A673 (cell line): ENCODE measurements at regions not wholly inside any gene's neighbourhood (a gene's known extent, or its start where the extent isn't known, plus 50 kb on each side); places are given as distances from the start of the nearest gene placed in this dataset.

Experiments
- BruUV-seq: library from RNA; stranded (reverse); fragments of 400-500 nt; replicated peaks from 2 replicates; lab custom pipeline; 2021; lab: Mats Ljungman, UMichigan
- CTCF ChIA-PET: fragments of 300-600 bp; sonication (Branson Sonifier 250); formaldehyde crosslinking; loops from one replicate; lab custom pipeline; 2022; ENCODE audit warnings: antibody characterized with exemption; lab: Charles Lee
- POLR2A ChIA-PET: fragments of 300-600 bp; sonication (Branson Sonifier 250); formaldehyde crosslinking; loops from one replicate; lab custom pipeline; 2022; ENCODE audit warnings: antibody characterized with exemption; ENCODE audit not compliant: low non-redundant PET; lab: Charles Lee
- DNase-seq: peaks from one replicate; pipeline ENCODE4 v3.0.0-alpha.2; 2015; ENCODE audit warnings: low spot score
- H3K27ac ChIP-seq: fragments of 200-600 bp; sonication (generic); 2 replicates; pipeline ENCODE4 v1.5.1; 2016; ENCODE audit warnings: mixed run types, low read depth, mild to moderate bottlenecking, mixed read lengths, antibody characterized with exemption, low read length; ENCODE audit not compliant: poor library complexity, severe bottlenecking
- H3K27me3 ChIP-seq: fragments of 200-600 bp; sonication (generic); replicated peaks from 2 replicates; pipeline ENCODE4 v1.6.1; 2017; ENCODE audit warnings: mixed run types, low read depth, mild to moderate bottlenecking, mixed read lengths, antibody characterized with exemption, low read length; ENCODE audit not compliant: insufficient read depth, poor library complexity
- H3K36me3 ChIP-seq: fragments of 200-600 bp; sonication (generic); 2 replicates; pipeline ENCODE4 v1.6.1; 2016; ENCODE audit warnings: mixed run types, mild to moderate bottlenecking, mixed read lengths, antibody characterized with exemption, low read length; ENCODE audit not compliant: insufficient read depth, poor library complexity, severe bottlenecking
- H3K4me1 ChIP-seq: fragments of 200-600 bp; sonication (generic); 2 replicates; pipeline ENCODE4 v1.6.1; 2017; ENCODE audit warnings: mixed run types, mild to moderate bottlenecking, mixed read lengths, antibody characterized with exemption, low read length; ENCODE audit not compliant: insufficient read depth, poor library complexity, severe bottlenecking
- H3K4me3 ChIP-seq: fragments of 200-600 bp; sonication (generic); 2 replicates; pipeline ENCODE4 v1.5.1; 2016; ENCODE audit warnings: low read depth, mixed run types, mild to moderate bottlenecking, mixed read lengths, low read length; ENCODE audit not compliant: poor library complexity, severe bottlenecking
- H3K9me3 ChIP-seq: fragments of 200-600 bp; sonication (generic); 2 replicates; pipeline ENCODE4 v1.6.1; 2016; ENCODE audit warnings: mixed run types, low read depth, mild to moderate bottlenecking, mixed read lengths, antibody characterized with exemption, low read length; ENCODE audit not compliant: poor library complexity, severe bottlenecking
- EZH2 ChIP-seq: fragments of 200-600 bp; sonication (generic); IDR thresholded peaks from 2 replicates; pipeline ENCODE4 v1.6.1; 2017; ENCODE audit warnings: borderline replicate concordance, low read depth, mild to moderate bottlenecking, mixed read lengths, antibody characterized with exemption, low read length; ENCODE audit not compliant: poor library complexity, severe bottlenecking
- intact Hi-C: fragments of 100-400 bp; cut with micrococcal nuclease; formaldehyde crosslinking; loops from one replicate; pipeline ENCODE4 v1.10.0; 2022; ENCODE audit not compliant: unreplicated experiment
- TF ChIP-seq, protein P1 (sequence below): fragments of 300-800, 200-600 bp; sonication (generic); conservative IDR thresholded peaks from 2 replicates; pipeline ENCODE4 v1.5.1; 2017; ENCODE audit warnings: low read depth, mild to moderate bottlenecking, antibody characterized with exemption, low read length, moderate library complexity, mixed read lengths

- Histone ChIP-seq H3K9me3 (no peaks in the 10 kb centered on the region), H3K36me3 (no peaks in the 10 kb centered on the region), H3K27me3 (no peaks in the 10 kb centered on the region), H3K4me1 (peaks cover 8% of the 10 kb centered on the region), H3K4me3 (no peak overlapping the region), H3K27ac (peak overlapping the region; percentile 52)
- ChIA-PET CTCF (no interaction called here), POLR2A (no interaction called here)
- intact Hi-C loops: no loop called here
- peak; percentile 37 for DNase-seq
- TF ChIP-seq, protein P1, sequence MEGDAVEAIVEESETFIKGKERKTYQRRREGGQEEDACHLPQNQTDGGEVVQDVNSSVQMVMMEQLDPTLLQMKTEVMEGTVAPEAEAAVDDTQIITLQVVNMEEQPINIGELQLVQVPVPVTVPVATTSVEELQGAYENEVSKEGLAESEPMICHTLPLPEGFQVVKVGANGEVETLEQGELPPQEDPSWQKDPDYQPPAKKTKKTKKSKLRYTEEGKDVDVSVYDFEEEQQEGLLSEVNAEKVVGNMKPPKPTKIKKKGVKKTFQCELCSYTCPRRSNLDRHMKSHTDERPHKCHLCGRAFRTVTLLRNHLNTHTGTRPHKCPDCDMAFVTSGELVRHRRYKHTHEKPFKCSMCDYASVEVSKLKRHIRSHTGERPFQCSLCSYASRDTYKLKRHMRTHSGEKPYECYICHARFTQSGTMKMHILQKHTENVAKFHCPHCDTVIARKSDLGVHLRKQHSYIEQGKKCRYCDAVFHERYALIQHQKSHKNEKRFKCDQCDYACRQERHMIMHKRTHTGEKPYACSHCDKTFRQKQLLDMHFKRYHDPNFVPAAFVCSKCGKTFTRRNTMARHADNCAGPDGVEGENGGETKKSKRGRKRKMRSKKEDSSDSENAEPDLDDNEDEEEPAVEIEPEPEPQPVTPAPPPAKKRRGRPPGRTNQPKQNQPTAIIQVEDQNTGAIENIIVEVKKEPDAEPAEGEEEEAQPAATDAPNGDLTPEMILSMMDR: no peak
- TF ChIP-seq EZH2: no peak
- BruUV-seq: no TSS peak
These were observed 153.6 kb upstream of the DSEL start for GRCh38 chr18:67670024-67670543.

- ChIA-PET POLR2A (no interaction called here), CTCF (no interaction called here)
- intact Hi-C loops: loop anchor here (10.0 kb wide), 2 partner anchors 450 to 960 kb away; no protein-coding TSS in a partner anchor
- peak overlapping the region; percentile 69 for H3K27ac ChIP-seq
- H3K27me3 ChIP-seq: no peaks in the 10 kb centered on the region
- no peaks in the 10 kb centered on the region for H3K36me3 ChIP-seq
- BruUV-seq: no TSS peak
- TF ChIP-seq, protein P1: no peak
- TF ChIP-seq EZH2: no peak
- H3K4me3 ChIP-seq: no peak overlapping the region
- no peak for DNase-seq
- H3K4me1 ChIP-seq: peaks cover 24% of the 10 kb centered on the region
- no peaks in the 10 kb centered on the region for H3K9me3 ChIP-seq
These were observed 148.7 kb upstream of the DSEL start for GRCh38 chr18:67665266-67665665.

GRCh38 chr18:67662996-67663395 is 146.5 kb upstream of the DSEL start:
- BruUV-seq: no TSS peak
- Histone ChIP-seq H3K36me3 (no peaks in the 10 kb centered on the region), H3K4me3 (no peak overlapping the region), H3K4me1 (peaks cover 20% of the 10 kb centered on the region), H3K27me3 (no peaks in the 10 kb centered on the region), H3K9me3 (no peaks in the 10 kb centered on the region), H3K27ac (peak overlapping the region; percentile 69)
- no peak for TF ChIP-seq EZH2
- peak; percentile 59 for DNase-seq
- ChIA-PET CTCF (no interaction called here), POLR2A (interaction anchor here (0.7 kb wide), 1 partner anchor 72 kb away, joined by 16 read pairs; no protein-coding TSS in a partner anchor)
- intact Hi-C loops: loop anchor here (1.0 to 10.0 kb wide), 5 partner anchors 146 to 997 kb away; partner anchors contain the start of gene DSEL

DNA sequence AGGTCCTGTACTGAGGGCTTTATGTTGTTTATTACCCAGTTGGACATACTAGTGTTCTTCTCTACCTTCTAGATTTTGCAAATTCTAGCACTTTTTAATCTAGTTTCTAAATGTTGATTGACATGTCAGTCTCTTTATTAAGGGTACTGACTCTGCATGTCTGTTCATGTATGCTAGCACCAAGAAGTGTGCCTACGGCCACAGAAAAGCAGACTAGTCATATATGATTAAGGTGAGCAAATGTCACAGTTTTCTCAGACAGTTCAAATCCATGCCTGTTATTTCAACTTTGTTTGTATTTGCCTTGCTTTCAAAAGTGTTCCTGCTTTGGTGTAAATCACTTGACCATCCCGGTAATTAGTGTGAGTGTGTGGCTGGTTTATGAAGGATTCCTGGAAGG is 145.0 kb upstream of the DSEL start:
- Histone ChIP-seq H3K4me3 (no peak overlapping the region), H3K27ac (peak overlapping the region; percentile 48), H3K4me1 (peaks cover 19% of the 10 kb centered on the region), H3K36me3 (no peaks in the 10 kb centered on the region), H3K27me3 (no peaks in the 10 kb centered on the region), H3K9me3 (no peaks in the 10 kb centered on the region)
- ChIA-PET CTCF (no interaction called here), POLR2A (no interaction called here)
- TF ChIP-seq EZH2: no peak
- TF ChIP-seq, protein P1: no peak
- no TSS peak for BruUV-seq
- intact Hi-C loops: loop anchor here (5.0 to 10.0 kb wide), 3 partner anchors 144 to 963 kb away; partner anchors contain the start of gene DSEL
- DNase-seq: no peak
